Esophagus squamous epithelium (tissue), 4 donors: ENCODE measurements at regions not wholly inside any gene's neighbourhood (a gene's known extent, or its start where the extent isn't known, plus 50 kb on each side); places are given as distances from the start of the nearest gene placed in this dataset.

Experiments
- CTCF ChIP-seq, 6 experiments: fragments of 450-650 bp in 4 of 6; fragments of 200-600 bp in 2 of 6; sonication (generic) in 2 of 6; IDR thresholded peaks; one replicate each; pipeline ENCODE4 v1.5.1; 2016 to 2019; ENCODE audit warnings: antibody characterized with exemption in 6 of 6, mild to moderate bottlenecking in 4 of 6, moderate library complexity in 4 of 6
- POLR2A ChIP-seq, 4 donors: fragments of 450-650 bp; IDR thresholded peaks; one replicate each; pipeline ENCODE4 v1.6.1; 2017; ENCODE audit warnings: antibody characterized with exemption in 4 of 4, mild to moderate bottlenecking in 4 of 4, moderate library complexity in 3 of 4

DNA sequence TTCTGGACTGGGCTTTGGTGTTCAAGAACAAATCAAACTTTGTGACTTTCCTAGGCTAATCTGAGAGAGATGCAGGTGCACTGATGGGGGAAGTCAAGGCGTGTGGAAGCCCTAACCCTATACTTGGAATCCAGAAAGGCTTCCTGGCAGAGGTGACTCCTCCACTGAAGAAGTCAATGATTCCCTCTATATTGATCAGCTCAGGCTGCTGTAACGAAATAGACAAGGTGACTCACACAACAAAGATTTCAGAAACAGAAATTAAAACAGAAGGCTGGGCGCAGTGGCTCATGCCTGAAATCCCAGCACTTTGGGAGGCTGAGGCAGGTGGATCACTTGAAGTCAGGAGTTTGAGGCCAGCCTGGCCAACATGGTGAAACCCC is 69.6 kb upstream of the GGTA1 start:
- TF ChIP-seq CTCF (IDR thresholded peaks at IDR 0.05) (no peak), POLR2A (IDR thresholded peaks at IDR 0.05) (no peak)
